HCT116 (cell line): ENCODE measurements at regions not wholly inside any gene's neighbourhood (a gene's known extent, or its start where the extent isn't known, plus 50 kb on each side); places are given as distances from the start of the nearest gene placed in this dataset.

Source experiments
- ATAC-seq: fragments of 200-7000 bp; cut with Tn5 transposase; 2 replicates; pipeline ENCODE4 v1.9.1; 2020; ENCODE audit warnings: mild to moderate bottlenecking, moderate library complexity
- BruUV-seq: library from RNA; stranded (reverse); fragments of 400-500 nt; replicated peaks from 2 replicates; lab custom pipeline; 2021; lab: Mats Ljungman, UMichigan
- CTCF ChIA-PET: fragments of 300-600 bp; sonication (Branson Sonifier 250); formaldehyde crosslinking; loops from one replicate; lab custom pipeline; 2021; ENCODE audit warnings: antibody characterized with exemption; lab: Charles Lee
- POLR2A ChIA-PET: fragments of 300-600, 350-600 bp; sonication (Branson Sonifier 250); formaldehyde crosslinking; loops from one replicate; lab custom pipeline; 2021; ENCODE audit warnings: antibody characterized with exemption; lab: Charles Lee
- RAD21 ChIA-PET, 2 experiments: fragments of 300-600 bp; sonication (Branson Sonifier 250); formaldehyde crosslinking; loops; one replicate each; lab custom pipeline; 2023; ENCODE audit warnings: low total read pairs in 2 of 2; ENCODE audit not compliant: uncharacterized antibody in 2 of 2, unreplicated experiment in 2 of 2, low non-redundant PET in 1 of 2; lab: Charles Lee
- DNase-seq: peaks from one replicate; pipeline ENCODE4 v3.0.0-alpha.2; 2010; ENCODE audit warnings: low read depth, low spot score
- H2AFZ ChIP-seq: fragments of 200-600 bp; shearing (Covaris generic), sonication (generic); 2 replicates; pipeline ENCODE4 v1.6.1; 2017; ENCODE audit warnings: low read depth, mixed run types, mixed read lengths, antibody characterized with exemption, low read length; ENCODE audit not compliant: poor library complexity, severe bottlenecking
- H3K27ac ChIP-seq: 2 replicates; pipeline ENCODE4 v1.5.1; 2012; ENCODE audit warnings: low read depth, low read length
- H3K27me3 ChIP-seq: fragments of 200-600 bp; sonication (generic); 2 replicates; pipeline ENCODE4 v1.6.1; 2016; ENCODE audit warnings: mixed run types, low read length, mixed read lengths; ENCODE audit not compliant: insufficient read depth
- H3K36me3 ChIP-seq, 2 experiments: fragments of 200-500 bp in 1 of 2; fragments of 200-600 bp in 1 of 2; sonication (Bioruptor generic) in 1 of 2; sonication (generic) in 1 of 2; 2 replicates each; pipeline versions ENCODE4 v1.5.1 to v1.6.1; 2014 to 2016; ENCODE audit warnings: low read length in 2 of 2, inconsistent platforms in 1 of 2, mixed read lengths in 1 of 2, mixed run types in 1 of 2; ENCODE audit not compliant: insufficient read depth in 2 of 2, control insufficient read depth in 1 of 2
- H3K4me1 ChIP-seq, 2 experiments: fragments of 200-600 bp in 1 of 2; sonication (generic) in 1 of 2; 2 replicates each; pipeline versions ENCODE4 v1.5.1 to v1.6.1; 2012 to 2017; ENCODE audit warnings: low read length in 2 of 2, inconsistent platforms in 1 of 2, mild to moderate bottlenecking in 1 of 2, mixed read lengths in 1 of 2, mixed run types in 1 of 2, moderate library complexity in 1 of 2; ENCODE audit not compliant: insufficient read depth in 2 of 2, control insufficient read depth in 1 of 2
- H3K4me2 ChIP-seq: fragments of 200-600 bp; sonication (generic); 2 replicates; pipeline ENCODE4 v1.6.1; 2017; ENCODE audit warnings: mixed run types, low read length, mixed read lengths
- H3K4me3 ChIP-seq, 2 experiments: fragments of 200-600 bp in 1 of 2; sonication (generic) in 1 of 2; replicated peaks in 1 of 2; 2 replicates each; pipeline ENCODE4 v1.5.1; 2011 to 2016; ENCODE audit warnings: low read length in 2 of 2, control low read depth in 1 of 2, low read depth in 1 of 2, mild to moderate bottlenecking in 1 of 2, mixed read lengths in 1 of 2, mixed run types in 1 of 2
- H3K79me2 ChIP-seq: fragments of 200-600 bp; sonication (generic); 2 replicates; pipeline ENCODE4 v1.6.1; 2017; ENCODE audit warnings: mild to moderate bottlenecking, mixed run types, low read length, moderate library complexity, mixed read lengths; ENCODE audit not compliant: insufficient read depth
- H3K9ac ChIP-seq: fragments of 200-600 bp; sonication (generic); 2 replicates; pipeline ENCODE4 v1.6.1; 2016; ENCODE audit warnings: low read length, mixed read lengths
- H3K9me2 ChIP-seq: fragments of 200-600 bp; sonication (generic), shearing (Covaris generic); 2 replicates; pipeline ENCODE4 v1.6.1; 2017; ENCODE audit warnings: mixed run types, mild to moderate bottlenecking, moderate library complexity; ENCODE audit not compliant: insufficient read depth
- H3K9me3 ChIP-seq, 2 experiments: fragments of 200-500 bp in 1 of 2; fragments of 200-600 bp in 1 of 2; sonication (Bioruptor generic) in 1 of 2; sonication (generic) in 1 of 2; 2 replicates each; pipeline ENCODE4 v1.6.1; 2014 to 2017; ENCODE audit warnings: low read length in 2 of 2, mixed read lengths in 2 of 2, inconsistent platforms in 1 of 2, low read depth in 1 of 2, mild to moderate bottlenecking in 1 of 2, mixed run types in 1 of 2, moderate library complexity in 1 of 2; ENCODE audit not compliant: control insufficient read depth in 1 of 2, insufficient read depth in 1 of 2
- H4K20me1 ChIP-seq: fragments of 200-600 bp; sonication (generic), shearing (Covaris generic); 2 replicates; pipeline ENCODE4 v1.6.1; 2017; ENCODE audit warnings: mixed run types, mild to moderate bottlenecking, moderate library complexity; ENCODE audit not compliant: insufficient read depth
- EGR1 ChIP-seq: IDR thresholded peaks from 2 replicates; pipeline ENCODE4 v1.6.1; 2012; ENCODE audit warnings: low read depth
- ELF1 ChIP-seq: IDR thresholded peaks from 2 replicates; pipeline ENCODE4 v1.6.1; 2012; ENCODE audit warnings: low read depth, borderline replicate concordance
- EZH2 ChIP-seq: fragments of 200-600 bp; sonication (generic); IDR thresholded peaks from 2 replicates; pipeline ENCODE4 v1.6.1; 2017; ENCODE audit warnings: antibody characterized with exemption, mixed run types
- EZH2phosphoT487 ChIP-seq: fragments of 200-600 bp; IDR thresholded peaks from 2 replicates; pipeline ENCODE4 v1.6.1; 2018; ENCODE audit warnings: antibody characterized with exemption, borderline replicate concordance
- JUND ChIP-seq: IDR thresholded peaks from 2 replicates; pipeline ENCODE4 v1.6.1; 2012
- POLR2A ChIP-seq: IDR thresholded peaks from 2 replicates; pipeline ENCODE4 v1.7.0; 2011; ENCODE audit warnings: borderline replicate concordance; ENCODE audit not compliant: insufficient read depth, insufficient read length; ENCODE audit errors: extremely low read depth
- RAD21 ChIP-seq: IDR thresholded peaks from 2 replicates; pipeline ENCODE4 v1.6.1; 2012; ENCODE audit warnings: low read depth, mild to moderate bottlenecking
- SP1 ChIP-seq: IDR thresholded peaks from 2 replicates; pipeline ENCODE4 v1.6.1; 2012; ENCODE audit warnings: low read depth
- SRF ChIP-seq: IDR thresholded peaks from 2 replicates; pipeline ENCODE4 v1.6.1; 2012; ENCODE audit warnings: low read depth
- TCF7L2 ChIP-seq: IDR thresholded peaks from 2 replicates; pipeline ENCODE4 v1.7.0; 2011; ENCODE audit warnings: borderline replicate concordance, inconsistent platforms; ENCODE audit not compliant: insufficient read depth, insufficient read length; ENCODE audit errors: extremely low read depth
- YY1 ChIP-seq: IDR thresholded peaks from 2 replicates; pipeline ENCODE4 v1.6.1; 2011; ENCODE audit warnings: low read length, low read depth, moderate library complexity, mild to moderate bottlenecking; ENCODE audit not compliant: insufficient replicate concordance; ENCODE audit errors: extremely low read depth
- ZFX ChIP-seq: fragments of 450-650 bp; IDR thresholded peaks from 2 replicates; pipeline ENCODE4 v1.6.1; 2017
- ZNF274 ChIP-seq: fragments of 200-500 bp; sonication (Bioruptor generic); IDR thresholded peaks from 2 replicates; pipeline ENCODE4 v1.6.1; 2014; ENCODE audit warnings: mild to moderate bottlenecking, low read depth, low read length, inconsistent platforms
- intact Hi-C: fragments of 100-400 bp; cut with micrococcal nuclease; formaldehyde crosslinking; loops from 2 replicates; pipeline ENCODE4 v1.10.0; 2022
- TF ChIP-seq, protein P1 (sequence below): IDR thresholded peaks from 2 replicates; pipeline ENCODE4 v1.6.1; 2011; ENCODE audit warnings: mild to moderate bottlenecking, low read length, moderate library complexity; ENCODE audit not compliant: insufficient replicate concordance; ENCODE audit errors: extremely low read depth
- TF ChIP-seq, protein P2 (sequence below): IDR thresholded peaks from 2 replicates; pipeline ENCODE4 v1.6.1; 2012
- TF ChIP-seq, protein P3 (sequence below): IDR thresholded peaks from 2 replicates; pipeline ENCODE4 v1.6.1; 2012
- TF ChIP-seq, protein P4 (sequence below): IDR thresholded peaks from 2 replicates; pipeline ENCODE4 v1.6.1; 2012; ENCODE audit warnings: low read depth
- TF ChIP-seq, protein P5 (sequence below), 3 experiments: fragments of 200-600 bp in 1 of 3; sonication (generic) in 1 of 3; IDR thresholded peaks in 2 of 3; conservative IDR thresholded peaks in 1 of 3; 2 replicates each; pipeline ENCODE4 v1.5.1; 2012 to 2017; ENCODE audit warnings: low read depth in 2 of 3, low read length in 2 of 3, antibody characterized with exemption in 1 of 3, borderline replicate concordance in 1 of 3, control low read depth in 1 of 3, mild to moderate bottlenecking in 1 of 3, mixed read lengths in 1 of 3, mixed run types in 1 of 3, moderate library complexity in 1 of 3; ENCODE audit not compliant: insufficient read depth in 1 of 3

- H3K27ac ChIP-seq, result no peak overlapping the region
- H3K4me3 ChIP-seq, result no peak overlapping the region
- no peak overlapping the region for H3K4me2 ChIP-seq
- no TSS peak for BruUV-seq
- H3K9me2 ChIP-seq, result no peaks in the 10 kb centered on the region
- H4K20me1 ChIP-seq, result no peaks in the 10 kb centered on the region
- H3K36me3 ChIP-seq, result no peaks in the 10 kb centered on the region
- intact Hi-C loops, result no loop called here
- H3K9me3 ChIP-seq, result peaks cover 13 to 15% of the 10 kb centered on the region in 2 experiments; a peak in 2 of 4 replicates
- H3K9ac ChIP-seq, result no peak overlapping the region
- ChIA-PET RAD21 (no interaction called here), CTCF (no interaction called here)
- no peaks in the 10 kb centered on the region for H3K27me3 ChIP-seq
- no peaks in the 10 kb centered on the region for H3K4me1 ChIP-seq
- DNase-seq, result no peak
- no peak overlapping the region for H2AFZ ChIP-seq
- no peak for ATAC-seq
- no peak for TF ChIP-seq EZH2
- TF ChIP-seq, protein P1, sequence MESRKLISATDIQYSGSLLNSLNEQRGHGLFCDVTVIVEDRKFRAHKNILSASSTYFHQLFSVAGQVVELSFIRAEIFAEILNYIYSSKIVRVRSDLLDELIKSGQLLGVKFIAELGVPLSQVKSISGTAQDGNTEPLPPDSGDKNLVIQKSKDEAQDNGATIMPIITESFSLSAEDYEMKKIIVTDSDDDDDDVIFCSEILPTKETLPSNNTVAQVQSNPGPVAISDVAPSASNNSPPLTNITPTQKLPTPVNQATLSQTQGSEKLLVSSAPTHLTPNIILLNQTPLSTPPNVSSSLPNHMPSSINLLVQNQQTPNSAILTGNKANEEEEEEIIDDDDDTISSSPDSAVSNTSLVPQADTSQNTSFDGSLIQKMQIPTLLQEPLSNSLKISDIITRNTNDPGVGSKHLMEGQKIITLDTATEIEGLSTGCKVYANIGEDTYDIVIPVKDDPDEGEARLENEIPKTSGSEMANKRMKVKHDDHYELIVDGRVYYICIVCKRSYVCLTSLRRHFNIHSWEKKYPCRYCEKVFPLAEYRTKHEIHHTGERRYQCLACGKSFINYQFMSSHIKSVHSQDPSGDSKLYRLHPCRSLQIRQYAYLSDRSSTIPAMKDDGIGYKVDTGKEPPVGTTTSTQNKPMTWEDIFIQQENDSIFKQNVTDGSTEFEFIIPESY, result no peak
- no peak for TF ChIP-seq SP1
- TF ChIP-seq TCF7L2, result no peak
- TF ChIP-seq, protein P2, sequence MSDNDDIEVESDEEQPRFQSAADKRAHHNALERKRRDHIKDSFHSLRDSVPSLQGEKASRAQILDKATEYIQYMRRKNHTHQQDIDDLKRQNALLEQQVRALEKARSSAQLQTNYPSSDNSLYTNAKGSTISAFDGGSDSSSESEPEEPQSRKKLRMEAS, result no peak
- TF ChIP-seq POLR2A, result no peak
- no peak for TF ChIP-seq EGR1
- no peak for TF ChIP-seq ZNF274
- no peak for TF ChIP-seq RAD21
- TF ChIP-seq SRF, result no peak
- TF ChIP-seq, protein P3, sequence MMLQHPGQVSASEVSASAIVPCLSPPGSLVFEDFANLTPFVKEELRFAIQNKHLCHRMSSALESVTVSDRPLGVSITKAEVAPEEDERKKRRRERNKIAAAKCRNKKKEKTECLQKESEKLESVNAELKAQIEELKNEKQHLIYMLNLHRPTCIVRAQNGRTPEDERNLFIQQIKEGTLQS, result no peak
- no peak for TF ChIP-seq ELF1
- no peak for TF ChIP-seq ZFX
- TF ChIP-seq YY1, result no peak
- TF ChIP-seq, protein P4, sequence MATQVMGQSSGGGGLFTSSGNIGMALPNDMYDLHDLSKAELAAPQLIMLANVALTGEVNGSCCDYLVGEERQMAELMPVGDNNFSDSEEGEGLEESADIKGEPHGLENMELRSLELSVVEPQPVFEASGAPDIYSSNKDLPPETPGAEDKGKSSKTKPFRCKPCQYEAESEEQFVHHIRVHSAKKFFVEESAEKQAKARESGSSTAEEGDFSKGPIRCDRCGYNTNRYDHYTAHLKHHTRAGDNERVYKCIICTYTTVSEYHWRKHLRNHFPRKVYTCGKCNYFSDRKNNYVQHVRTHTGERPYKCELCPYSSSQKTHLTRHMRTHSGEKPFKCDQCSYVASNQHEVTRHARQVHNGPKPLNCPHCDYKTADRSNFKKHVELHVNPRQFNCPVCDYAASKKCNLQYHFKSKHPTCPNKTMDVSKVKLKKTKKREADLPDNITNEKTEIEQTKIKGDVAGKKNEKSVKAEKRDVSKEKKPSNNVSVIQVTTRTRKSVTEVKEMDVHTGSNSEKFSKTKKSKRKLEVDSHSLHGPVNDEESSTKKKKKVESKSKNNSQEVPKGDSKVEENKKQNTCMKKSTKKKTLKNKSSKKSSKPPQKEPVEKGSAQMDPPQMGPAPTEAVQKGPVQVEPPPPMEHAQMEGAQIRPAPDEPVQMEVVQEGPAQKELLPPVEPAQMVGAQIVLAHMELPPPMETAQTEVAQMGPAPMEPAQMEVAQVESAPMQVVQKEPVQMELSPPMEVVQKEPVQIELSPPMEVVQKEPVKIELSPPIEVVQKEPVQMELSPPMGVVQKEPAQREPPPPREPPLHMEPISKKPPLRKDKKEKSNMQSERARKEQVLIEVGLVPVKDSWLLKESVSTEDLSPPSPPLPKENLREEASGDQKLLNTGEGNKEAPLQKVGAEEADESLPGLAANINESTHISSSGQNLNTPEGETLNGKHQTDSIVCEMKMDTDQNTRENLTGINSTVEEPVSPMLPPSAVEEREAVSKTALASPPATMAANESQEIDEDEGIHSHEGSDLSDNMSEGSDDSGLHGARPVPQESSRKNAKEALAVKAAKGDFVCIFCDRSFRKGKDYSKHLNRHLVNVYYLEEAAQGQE, result no peak
- TF ChIP-seq JUND, result no peak
- TF ChIP-seq, protein P5, sequence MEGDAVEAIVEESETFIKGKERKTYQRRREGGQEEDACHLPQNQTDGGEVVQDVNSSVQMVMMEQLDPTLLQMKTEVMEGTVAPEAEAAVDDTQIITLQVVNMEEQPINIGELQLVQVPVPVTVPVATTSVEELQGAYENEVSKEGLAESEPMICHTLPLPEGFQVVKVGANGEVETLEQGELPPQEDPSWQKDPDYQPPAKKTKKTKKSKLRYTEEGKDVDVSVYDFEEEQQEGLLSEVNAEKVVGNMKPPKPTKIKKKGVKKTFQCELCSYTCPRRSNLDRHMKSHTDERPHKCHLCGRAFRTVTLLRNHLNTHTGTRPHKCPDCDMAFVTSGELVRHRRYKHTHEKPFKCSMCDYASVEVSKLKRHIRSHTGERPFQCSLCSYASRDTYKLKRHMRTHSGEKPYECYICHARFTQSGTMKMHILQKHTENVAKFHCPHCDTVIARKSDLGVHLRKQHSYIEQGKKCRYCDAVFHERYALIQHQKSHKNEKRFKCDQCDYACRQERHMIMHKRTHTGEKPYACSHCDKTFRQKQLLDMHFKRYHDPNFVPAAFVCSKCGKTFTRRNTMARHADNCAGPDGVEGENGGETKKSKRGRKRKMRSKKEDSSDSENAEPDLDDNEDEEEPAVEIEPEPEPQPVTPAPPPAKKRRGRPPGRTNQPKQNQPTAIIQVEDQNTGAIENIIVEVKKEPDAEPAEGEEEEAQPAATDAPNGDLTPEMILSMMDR (IDR thresholded peaks at IDR 0.05 in 2 of 3, conservative IDR thresholded peaks at IDR 0.05 in 1 of 3; ENCODE audit: borderline replicate concordance in 1 of 3, insufficient read depth in 1 of 3, low read depth in 2 of 3, low read length in 2 of 3), result no peak
- TF ChIP-seq EZH2phosphoT487, result no peak
- TF ChIP-seq, all 23 proteins: peak for 0
- no peaks in the 10 kb centered on the region for H3K79me2 ChIP-seq
- POLR2A ChIA-PET, result no interaction called here
These were observed 576.7 kb downstream of the ALG10 start for GRCh38 chr12:34598851-34599529.
